Brain microvascular endothelial cell (primary cell): ENCODE measurements at regions not wholly inside any gene's neighbourhood (a gene's known extent, or its start where the extent isn't known, plus 50 kb on each side); places are given as distances from the start of the nearest gene placed in this dataset.

Experiments
- DNase-seq: peaks from one replicate; pipeline ENCODE4 v3.0.0-alpha.2; 2020
- H3K27ac ChIP-seq: fragments of 250-450 bp; sonication (Bioruptor Pico); 2 replicates; pipeline ENCODE4 v1.5.1; 2020; ENCODE audit warnings: mild to moderate bottlenecking, moderate library complexity
- H3K27me3 ChIP-seq: fragments of 250-450 bp; sonication (Bioruptor Pico); replicated peaks from 2 replicates; pipeline ENCODE4 v1.5.1; 2020; ENCODE audit warnings: mild to moderate bottlenecking
- H3K36me3 ChIP-seq: fragments of 250-450 bp; sonication (Bioruptor Pico); replicated peaks from 2 replicates; pipeline ENCODE4 v1.5.1; 2020; ENCODE audit warnings: mild to moderate bottlenecking
- H3K4me3 ChIP-seq: 2 replicates; pipeline ENCODE4 v1.5.1; 2011; ENCODE audit warnings: low read depth, mild to moderate bottlenecking, control low read depth, low read length, moderate library complexity
- in situ Hi-C: cut with HindIII; loops from 2 replicates; pipeline ENCODE4 v1.10.0; 2017; ENCODE audit warnings: low sequenced_read_pairs, low pct_ligation_motif_present
- TF ChIP-seq, protein P1 (sequence below): IDR thresholded peaks from 2 replicates; pipeline ENCODE4 v1.5.1; 2011; ENCODE audit warnings: low read depth, mild to moderate bottlenecking, moderate library complexity, low read length, control low read depth, inconsistent platforms; ENCODE audit errors: missing control alignments

DNA sequence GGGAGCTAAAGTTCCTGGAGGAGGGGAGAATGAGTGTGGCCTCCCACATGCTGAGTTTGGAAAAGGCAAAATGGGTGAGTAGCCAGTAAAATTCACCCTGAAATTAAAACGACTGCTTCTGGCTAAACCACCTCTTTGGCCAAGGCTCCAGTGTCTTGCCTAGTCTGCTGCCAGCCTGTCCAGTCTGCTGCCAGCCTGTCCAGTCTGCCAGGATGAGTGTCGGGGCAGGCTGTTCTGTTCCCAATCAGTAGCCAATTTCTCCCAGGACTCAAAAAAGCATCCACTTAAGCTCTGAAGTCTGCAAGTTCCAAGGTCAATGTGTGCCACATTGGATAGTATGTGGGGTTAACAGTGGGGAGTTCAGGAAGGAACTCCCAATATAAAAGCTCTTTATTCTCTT lies 134.6 kb upstream of the KLHL29 start:
- DNase-seq, result no peak
- no peak overlapping the region for H3K27ac ChIP-seq
- in situ Hi-C loops, result no loop called here

DNA sequence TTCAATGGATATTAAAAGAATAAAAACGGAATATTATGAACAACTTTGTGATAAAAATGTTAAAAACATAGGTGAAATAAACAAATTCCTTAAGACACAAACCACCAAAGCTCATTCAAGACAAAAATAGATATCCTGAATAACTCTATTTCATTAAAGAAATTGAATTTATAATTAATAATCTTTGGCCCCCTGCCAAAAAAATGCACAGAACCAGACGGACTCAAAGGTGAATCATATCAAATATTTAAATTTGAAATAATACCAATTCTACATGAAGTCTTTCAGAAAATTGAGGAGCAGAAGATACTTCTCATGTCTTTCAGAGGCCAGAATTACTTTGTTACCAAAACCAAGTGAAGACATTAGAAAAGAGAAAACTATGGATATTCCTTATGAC lies 128.3 kb upstream of the KLHL29 start:
- Histone ChIP-seq H3K27ac (no peak overlapping the region), H3K4me3 (no peak overlapping the region), H3K27me3 (no peaks in the 10 kb centered on the region), H3K36me3 (no peaks in the 10 kb centered on the region)
- TF ChIP-seq, protein P1, sequence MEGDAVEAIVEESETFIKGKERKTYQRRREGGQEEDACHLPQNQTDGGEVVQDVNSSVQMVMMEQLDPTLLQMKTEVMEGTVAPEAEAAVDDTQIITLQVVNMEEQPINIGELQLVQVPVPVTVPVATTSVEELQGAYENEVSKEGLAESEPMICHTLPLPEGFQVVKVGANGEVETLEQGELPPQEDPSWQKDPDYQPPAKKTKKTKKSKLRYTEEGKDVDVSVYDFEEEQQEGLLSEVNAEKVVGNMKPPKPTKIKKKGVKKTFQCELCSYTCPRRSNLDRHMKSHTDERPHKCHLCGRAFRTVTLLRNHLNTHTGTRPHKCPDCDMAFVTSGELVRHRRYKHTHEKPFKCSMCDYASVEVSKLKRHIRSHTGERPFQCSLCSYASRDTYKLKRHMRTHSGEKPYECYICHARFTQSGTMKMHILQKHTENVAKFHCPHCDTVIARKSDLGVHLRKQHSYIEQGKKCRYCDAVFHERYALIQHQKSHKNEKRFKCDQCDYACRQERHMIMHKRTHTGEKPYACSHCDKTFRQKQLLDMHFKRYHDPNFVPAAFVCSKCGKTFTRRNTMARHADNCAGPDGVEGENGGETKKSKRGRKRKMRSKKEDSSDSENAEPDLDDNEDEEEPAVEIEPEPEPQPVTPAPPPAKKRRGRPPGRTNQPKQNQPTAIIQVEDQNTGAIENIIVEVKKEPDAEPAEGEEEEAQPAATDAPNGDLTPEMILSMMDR, result no peak
- DNase-seq, result no peak
- in situ Hi-C loops, result no loop called here

More for the DNA sequence above, 134.6 kb upstream of the KLHL29 start:
- H3K36me3 ChIP-seq, result no peaks in the 10 kb centered on the region
- TF ChIP-seq, protein P1, result no peak
- no peaks in the 10 kb centered on the region for H3K27me3 ChIP-seq
- no peak overlapping the region for H3K4me3 ChIP-seq

DNA sequence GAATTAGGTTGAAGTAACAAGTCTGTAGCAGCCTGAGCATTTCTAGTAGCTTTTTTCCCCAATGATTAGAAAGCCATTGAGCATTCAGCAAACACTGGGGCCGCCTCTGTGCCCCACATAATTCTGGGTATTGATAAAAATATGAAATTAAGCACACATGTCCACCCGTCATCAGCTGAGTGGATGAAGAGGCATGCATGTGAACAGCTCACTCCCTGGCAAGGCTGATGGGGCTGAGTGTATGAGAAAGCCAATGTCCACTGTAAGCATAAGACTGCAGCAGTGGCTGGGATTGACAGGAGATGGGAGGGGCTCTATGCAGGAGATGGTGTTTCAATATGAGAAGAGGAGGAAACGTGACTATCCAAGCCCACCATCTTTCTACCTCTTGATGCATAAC lies 124.4 kb upstream of the KLHL29 start:
- TF ChIP-seq, protein P1, result no peak
- H3K4me3 ChIP-seq, result no peak overlapping the region
- H3K36me3 ChIP-seq, result no peaks in the 10 kb centered on the region
- in situ Hi-C loops, result no loop called here
- no peaks in the 10 kb centered on the region for H3K27me3 ChIP-seq
- DNase-seq, result no peak
- H3K27ac ChIP-seq, result no peak overlapping the region

DNA sequence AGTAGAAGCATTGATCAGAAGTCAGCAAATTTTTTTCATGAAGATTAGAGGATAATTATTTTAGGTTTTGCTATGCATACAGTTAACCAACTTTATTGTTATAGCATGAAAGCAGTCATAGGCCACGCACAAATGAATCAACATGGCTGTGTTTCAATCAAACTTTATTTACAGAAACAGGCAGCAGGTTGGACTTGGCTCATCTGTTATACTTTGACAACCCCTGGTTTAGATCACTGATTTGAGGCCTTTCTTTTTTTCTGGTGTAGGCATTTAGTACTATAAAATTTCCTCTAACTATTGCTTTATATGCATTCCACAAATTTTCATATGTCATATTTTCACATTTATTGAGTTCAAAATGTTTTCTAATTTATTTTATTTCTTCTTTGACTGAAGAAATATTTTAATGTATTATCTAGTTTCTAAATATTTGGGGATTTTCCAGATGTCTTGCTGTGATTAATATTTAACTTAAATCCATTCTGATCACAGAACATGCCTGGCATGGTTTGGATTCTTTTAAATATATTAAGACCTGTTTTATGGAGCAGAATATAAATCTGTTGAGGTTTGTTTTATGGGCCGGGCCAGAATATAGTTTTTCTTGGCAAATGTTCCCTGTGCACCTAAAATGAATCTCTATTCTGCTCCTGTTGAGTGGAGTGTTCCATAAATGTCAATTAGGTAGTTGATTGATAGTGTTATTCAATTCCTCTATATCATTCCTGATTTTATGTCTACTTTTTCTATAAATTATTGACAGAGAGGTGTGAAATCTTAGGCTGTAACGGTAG lies 116.3 kb upstream of the KLHL29 start:
- DNase-seq, result no peak
- Histone ChIP-seq H3K27me3 (no peaks in the 10 kb centered on the region), H3K4me3 (no peak overlapping the region), H3K27ac (no peak overlapping the region), H3K36me3 (no peaks in the 10 kb centered on the region)
- TF ChIP-seq, protein P1, result no peak
- in situ Hi-C loops, result no loop called here

DNA sequence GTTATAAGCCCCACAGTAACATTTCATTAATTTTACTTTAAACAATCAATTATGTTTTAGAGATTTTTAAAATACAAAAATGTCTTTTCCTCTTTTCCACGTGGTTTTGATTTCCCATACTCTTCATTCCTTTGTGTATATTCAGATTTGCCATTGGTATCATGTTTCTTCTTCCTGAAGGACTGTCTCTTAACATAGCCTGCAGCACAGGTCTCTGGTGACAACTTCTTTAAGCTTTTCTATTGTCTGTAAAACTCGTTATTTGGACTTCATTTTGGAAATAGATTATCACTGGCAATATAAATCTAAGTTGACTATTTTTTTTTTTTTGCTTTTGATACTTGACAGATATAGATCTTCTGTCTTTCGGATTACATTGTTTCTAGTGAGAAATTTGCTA lies 115.2 kb upstream of the KLHL29 start:
- H3K27me3 ChIP-seq, result no peaks in the 10 kb centered on the region
- TF ChIP-seq, protein P1, result no peak
- H3K4me3 ChIP-seq, result no peak overlapping the region
- no peak overlapping the region for H3K27ac ChIP-seq
- in situ Hi-C loops, result no loop called here
- no peak for DNase-seq
- H3K36me3 ChIP-seq, result no peaks in the 10 kb centered on the region

DNA sequence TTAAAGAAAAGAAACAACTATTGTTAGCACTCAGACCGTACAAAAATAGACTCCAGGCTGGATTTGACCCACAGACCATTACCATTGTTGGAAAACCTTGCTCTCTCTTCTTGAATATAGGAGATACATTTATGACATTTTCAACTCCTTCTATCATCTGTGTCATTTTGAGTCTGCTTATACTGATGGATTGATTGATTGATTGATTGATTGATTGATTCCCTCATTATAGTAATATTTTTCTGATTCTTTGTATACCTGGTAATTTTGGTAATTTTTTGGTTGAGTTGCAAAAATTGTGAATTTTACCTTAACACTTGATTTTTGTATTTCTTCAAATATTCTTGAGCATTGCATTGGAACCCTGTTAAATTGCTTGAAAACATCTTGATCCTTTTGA lies 114.2 kb upstream of the KLHL29 start:
- in situ Hi-C loops, result no loop called here
- no peak for DNase-seq
- H3K4me3 ChIP-seq, result no peak overlapping the region

More for the DNA sequence above, 114.2 kb upstream of the KLHL29 start:
- no peak overlapping the region for H3K27ac ChIP-seq
- H3K27me3 ChIP-seq, result no peaks in the 10 kb centered on the region
- H3K36me3 ChIP-seq, result no peaks in the 10 kb centered on the region
- TF ChIP-seq, protein P1, result no peak
